ENCODE measurements at regions not wholly inside any gene's neighbourhood (a gene's known extent, or its start where the extent isn't known, plus 50 kb on each side); places are given as distances from the start of the nearest gene placed in this dataset.

- TF ChIP-seq CTCF (conservative IDR thresholded peaks at IDR 0.05 in 1 of 2, IDR thresholded peaks at IDR 0.05 in 1 of 2; ENCODE audit: low read depth in 1 of 2, low read length in 2 of 2) (no peak), EZH2 (IDR thresholded peaks at IDR 0.05; ENCODE audit: low read length, missing control alignments) (no peak)
These were observed 465.7 kb downstream of the PLPP3 start for GRCh38 chr1:56113679-56114078.
